ENCODE measurements at regions not wholly inside any gene's neighbourhood (a gene's known extent, or its start where the extent isn't known, plus 50 kb on each side); places are given as distances from the start of the nearest gene placed in this dataset.

DNA sequence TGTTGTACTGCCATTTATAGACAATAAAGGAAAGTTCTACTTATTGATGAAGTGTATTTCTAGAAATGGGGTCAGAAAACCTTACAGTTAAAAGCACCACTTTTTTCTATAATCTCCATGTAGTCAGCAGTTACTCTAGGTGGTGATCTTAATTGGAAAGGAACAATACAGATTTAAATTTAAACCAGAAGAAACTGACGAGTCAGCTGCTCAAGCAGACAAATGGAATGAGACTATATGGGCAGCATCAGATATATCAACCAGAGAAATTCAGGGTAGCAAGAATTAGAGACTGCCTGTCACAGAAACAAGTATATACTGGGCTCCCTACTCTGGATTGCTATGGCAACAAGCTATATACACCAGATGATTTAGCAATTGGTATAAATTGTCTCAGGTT is 99.6 kb upstream of the SCG2 start:
- no peak overlapping the region for H3K27ac Mint-ChIP-seq
- ATAC-seq = no peak
- no peaks in the 10 kb centered on the region for H3K36me3 Mint-ChIP-seq (ENCODE audit: low read depth)
- H3K4me1 Mint-ChIP-seq (ENCODE audit: low read depth) = peaks cover 5% of the 10 kb centered on the region
- H3K9me3 Mint-ChIP-seq = no peaks in the 10 kb centered on the region
- peaks cover 11% of the 10 kb centered on the region for H3K27me3 Mint-ChIP-seq
- ChIA-PET POLR2A (no interaction called here), CTCF (no interaction called here)
- intact Hi-C loops (cut with micrococcal nuclease) = no loop called here
- TF ChIP-seq, protein P1, sequence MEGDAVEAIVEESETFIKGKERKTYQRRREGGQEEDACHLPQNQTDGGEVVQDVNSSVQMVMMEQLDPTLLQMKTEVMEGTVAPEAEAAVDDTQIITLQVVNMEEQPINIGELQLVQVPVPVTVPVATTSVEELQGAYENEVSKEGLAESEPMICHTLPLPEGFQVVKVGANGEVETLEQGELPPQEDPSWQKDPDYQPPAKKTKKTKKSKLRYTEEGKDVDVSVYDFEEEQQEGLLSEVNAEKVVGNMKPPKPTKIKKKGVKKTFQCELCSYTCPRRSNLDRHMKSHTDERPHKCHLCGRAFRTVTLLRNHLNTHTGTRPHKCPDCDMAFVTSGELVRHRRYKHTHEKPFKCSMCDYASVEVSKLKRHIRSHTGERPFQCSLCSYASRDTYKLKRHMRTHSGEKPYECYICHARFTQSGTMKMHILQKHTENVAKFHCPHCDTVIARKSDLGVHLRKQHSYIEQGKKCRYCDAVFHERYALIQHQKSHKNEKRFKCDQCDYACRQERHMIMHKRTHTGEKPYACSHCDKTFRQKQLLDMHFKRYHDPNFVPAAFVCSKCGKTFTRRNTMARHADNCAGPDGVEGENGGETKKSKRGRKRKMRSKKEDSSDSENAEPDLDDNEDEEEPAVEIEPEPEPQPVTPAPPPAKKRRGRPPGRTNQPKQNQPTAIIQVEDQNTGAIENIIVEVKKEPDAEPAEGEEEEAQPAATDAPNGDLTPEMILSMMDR (IDR thresholded peaks at IDR 0.05) = no peak
- no peak for DNase-seq
- no peak overlapping the region for H3K4me3 Mint-ChIP-seq

DNA sequence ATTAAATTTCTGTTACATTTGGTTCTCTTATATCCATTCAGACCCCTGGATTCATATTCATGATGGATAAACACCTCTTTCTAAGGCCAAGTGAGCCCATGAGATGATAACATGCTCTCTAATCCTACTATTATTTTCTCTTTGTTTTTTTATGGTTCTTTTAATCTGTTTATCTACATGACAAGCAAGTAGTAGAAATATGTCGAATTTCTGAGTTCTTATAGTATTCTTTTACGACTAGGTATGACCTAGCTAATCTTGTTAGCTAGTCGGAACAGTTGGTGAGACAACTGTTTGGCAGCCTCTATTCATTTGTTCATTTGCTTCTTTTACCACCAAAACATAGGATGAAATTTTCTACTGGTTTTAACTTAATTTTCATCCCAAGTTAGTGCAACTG is 98.1 kb upstream of the SCG2 start:
- TF ChIP-seq, protein P1 (IDR thresholded peaks at IDR 0.05) = no peak
- no peak for DNase-seq
- H3K36me3 Mint-ChIP-seq (ENCODE audit: low read depth) = no peaks in the 10 kb centered on the region
- ATAC-seq = no peak
- intact Hi-C loops (cut with micrococcal nuclease) = no loop called here
- no peak overlapping the region for H3K27ac Mint-ChIP-seq
- H3K4me3 Mint-ChIP-seq = no peak overlapping the region
- POLR2A ChIA-PET = no interaction called here
- H3K27me3 Mint-ChIP-seq = peaks cover 6% of the 10 kb centered on the region
- H3K4me1 Mint-ChIP-seq (ENCODE audit: low read depth) = peaks cover 5% of the 10 kb centered on the region
- no peaks in the 10 kb centered on the region for H3K9me3 Mint-ChIP-seq
- CTCF ChIA-PET = interaction anchor here (1.2 kb wide), 1 partner anchor 12 kb away, joined by 4 read pairs; no protein-coding TSS in a partner anchor

DNA sequence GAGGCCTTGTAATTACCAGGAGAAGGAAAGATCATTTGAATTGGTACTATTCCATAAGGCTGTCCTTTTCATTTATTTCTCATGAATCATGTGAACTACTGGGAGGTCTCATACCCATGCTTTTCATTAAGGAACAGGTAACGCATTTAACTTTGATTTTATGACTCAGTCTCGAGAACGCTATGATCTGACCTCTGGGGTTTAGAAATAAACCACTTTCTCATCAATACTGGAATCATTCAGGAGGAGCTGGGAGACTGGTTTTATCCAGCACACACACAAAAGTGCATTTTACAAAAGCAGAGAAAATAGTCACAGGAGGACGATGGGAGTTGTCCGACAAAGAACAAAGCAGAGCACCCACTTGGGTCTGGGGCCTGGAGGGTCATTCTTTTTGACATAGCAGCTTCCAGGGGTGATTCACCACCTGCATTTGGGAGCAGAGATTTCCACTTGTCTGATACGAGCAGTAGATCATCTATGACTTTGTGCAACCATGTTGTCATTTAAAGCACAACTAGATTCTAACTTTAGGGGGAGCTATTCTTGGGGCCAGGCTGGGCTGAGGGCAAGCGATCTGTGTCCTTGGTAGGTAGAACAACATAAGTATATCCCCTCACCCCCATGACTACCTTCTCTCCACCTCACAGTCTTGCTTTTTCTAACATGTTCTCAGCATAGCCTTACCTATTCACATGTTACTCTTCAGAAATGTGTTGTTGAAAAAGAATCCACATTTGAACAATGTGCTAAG is 95.9 kb upstream of the SCG2 start:
- POLR2A ChIA-PET = no interaction called here
- Mint-ChIP-seq H3K36me3 (ENCODE audit: low read depth) (no peaks in the 10 kb centered on the region), H3K4me3 (no peak overlapping the region), H3K27ac (no peak overlapping the region), H3K9me3 (no peaks in the 10 kb centered on the region), H3K4me1 (ENCODE audit: low read depth) (peaks cover 5% of the 10 kb centered on the region), H3K27me3 (peaks cover 6% of the 10 kb centered on the region)
- DNase-seq (no peak), ATAC-seq (no peak)
- TF ChIP-seq, protein P1 (IDR thresholded peaks at IDR 0.05) = no peak
- intact Hi-C loops (cut with micrococcal nuclease) = no loop called here
- CTCF ChIA-PET = no interaction called here

DNA sequence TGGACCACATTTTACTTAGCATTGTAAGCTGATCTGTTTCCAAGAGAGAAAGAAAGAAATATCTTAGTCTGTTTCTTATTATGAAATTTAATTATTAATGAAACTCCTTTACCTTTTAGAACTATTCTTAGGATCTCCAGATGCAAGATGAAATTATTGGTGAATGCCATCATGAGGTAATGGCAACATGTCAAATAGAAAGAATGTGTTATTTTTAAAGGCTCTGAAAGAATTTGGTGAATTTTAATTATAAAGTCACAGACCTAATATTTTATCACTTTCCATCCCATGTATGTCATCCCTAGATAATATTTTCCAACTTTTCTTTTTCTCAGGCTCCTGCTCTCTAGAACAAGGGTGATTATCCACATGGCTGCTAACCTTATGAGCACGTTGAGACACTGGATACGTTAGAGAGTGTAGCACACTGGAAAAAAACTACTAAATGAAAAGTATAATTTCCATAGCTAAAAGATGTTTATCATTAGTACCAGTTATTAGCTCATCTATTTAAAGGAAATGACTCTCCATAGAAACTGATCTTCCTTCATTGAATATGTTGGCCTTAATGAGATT is 95.2 kb upstream of the SCG2 start:
- Mint-ChIP-seq H3K36me3 (ENCODE audit: low read depth) (no peaks in the 10 kb centered on the region), H3K27me3 (peaks cover 8% of the 10 kb centered on the region), H3K4me1 (ENCODE audit: low read depth) (peaks cover 5% of the 10 kb centered on the region), H3K4me3 (no peak overlapping the region), H3K9me3 (no peaks in the 10 kb centered on the region), H3K27ac (no peak overlapping the region)
- CTCF ChIA-PET = no interaction called here
- DNase-seq (no peak), ATAC-seq (no peak)
- intact Hi-C loops (cut with micrococcal nuclease) = no loop called here
- POLR2A ChIA-PET = no interaction called here
- TF ChIP-seq, protein P1 (IDR thresholded peaks at IDR 0.05) = no peak

DNA sequence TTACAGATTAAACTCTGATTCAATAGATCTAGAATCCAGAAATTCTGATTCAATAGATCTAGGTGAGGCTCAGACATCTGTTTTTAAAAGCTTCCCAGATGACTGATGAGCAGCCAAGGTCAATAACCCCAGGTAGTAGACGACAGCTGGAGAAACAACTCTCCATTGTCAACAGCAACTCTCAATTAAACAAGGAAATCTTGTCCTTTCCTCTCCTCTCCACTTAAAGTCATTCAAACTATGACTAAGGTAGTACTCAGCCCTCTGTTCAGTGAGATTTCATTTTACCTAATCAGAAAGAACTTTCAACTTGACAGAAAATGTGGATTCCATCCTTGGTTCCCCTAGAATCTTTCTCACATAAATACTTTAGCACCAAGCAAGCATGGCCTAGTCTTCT is 94.6 kb upstream of the SCG2 start:
- TF ChIP-seq, protein P1 (IDR thresholded peaks at IDR 0.05) = no peak
- no peak overlapping the region for H3K27ac Mint-ChIP-seq
- H3K9me3 Mint-ChIP-seq = no peaks in the 10 kb centered on the region
- peaks cover 10% of the 10 kb centered on the region for H3K27me3 Mint-ChIP-seq
- ChIA-PET CTCF (no interaction called here), POLR2A (no interaction called here)
- intact Hi-C loops (cut with micrococcal nuclease) = no loop called here
- peaks cover 5% of the 10 kb centered on the region for H3K4me1 Mint-ChIP-seq (ENCODE audit: low read depth)
- no peaks in the 10 kb centered on the region for H3K36me3 Mint-ChIP-seq (ENCODE audit: low read depth)
- ATAC-seq = no peak
- no peak for DNase-seq
- H3K4me3 Mint-ChIP-seq = no peak overlapping the region

Data from activated CD8-positive, alpha-beta T cell treated with anti-CD3 and anti-CD28 coated beads for 36 hours (primary cell).